Cardiac fibroblast (primary cell): ENCODE measurements at regions not wholly inside any gene's neighbourhood (a gene's known extent, or its start where the extent isn't known, plus 50 kb on each side); places are given as distances from the start of the nearest gene placed in this dataset.

Source experiments
- DNase-seq, 2 donors: peaks; one replicate each; pipeline versions ENCODE4 v3.0.0 to v3.0.0-alpha.2; 2010; ENCODE audit warnings: low read depth in 2 of 2
- H3K4me3 ChIP-seq, 2 donors: replicated peaks in 1 of 2; 1 replicate in 1 of 2; 2 replicates in 1 of 2; pipeline ENCODE4 v1.5.1; 2011; ENCODE audit warnings: low read depth in 2 of 2, low read length in 2 of 2, mild to moderate bottlenecking in 2 of 2, moderate library complexity in 1 of 2
- TF ChIP-seq, protein P1 (sequence below): IDR thresholded peaks from one replicate; pipeline ENCODE4 v1.5.1; 2011; ENCODE audit warnings: low read depth, mild to moderate bottlenecking, low read length, inconsistent platforms

DNA sequence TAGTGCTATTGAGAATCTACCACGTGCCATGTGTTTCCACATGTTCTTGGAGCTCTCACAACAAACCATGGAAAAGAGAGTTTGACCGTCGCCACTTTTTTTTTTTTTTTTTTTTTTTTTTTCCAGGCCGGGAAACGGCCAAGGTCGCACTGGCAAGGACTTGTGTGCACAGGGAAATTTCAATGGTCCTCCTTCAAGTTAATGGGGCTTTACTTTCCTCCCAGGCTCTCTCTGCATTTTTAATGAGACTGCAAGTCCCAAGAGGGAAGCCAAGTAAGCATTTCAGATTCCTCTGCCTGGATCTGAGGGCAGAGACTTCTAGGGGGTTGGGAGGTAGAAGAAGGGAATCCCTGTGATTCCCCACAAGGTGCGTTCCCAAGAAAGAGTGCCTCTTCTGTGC, 94.7 kb upstream of the MPHOSPH6 start:
- H3K4me3 ChIP-seq, result no peak overlapping the region
- DNase-seq, result no peak
- TF ChIP-seq, protein P1, sequence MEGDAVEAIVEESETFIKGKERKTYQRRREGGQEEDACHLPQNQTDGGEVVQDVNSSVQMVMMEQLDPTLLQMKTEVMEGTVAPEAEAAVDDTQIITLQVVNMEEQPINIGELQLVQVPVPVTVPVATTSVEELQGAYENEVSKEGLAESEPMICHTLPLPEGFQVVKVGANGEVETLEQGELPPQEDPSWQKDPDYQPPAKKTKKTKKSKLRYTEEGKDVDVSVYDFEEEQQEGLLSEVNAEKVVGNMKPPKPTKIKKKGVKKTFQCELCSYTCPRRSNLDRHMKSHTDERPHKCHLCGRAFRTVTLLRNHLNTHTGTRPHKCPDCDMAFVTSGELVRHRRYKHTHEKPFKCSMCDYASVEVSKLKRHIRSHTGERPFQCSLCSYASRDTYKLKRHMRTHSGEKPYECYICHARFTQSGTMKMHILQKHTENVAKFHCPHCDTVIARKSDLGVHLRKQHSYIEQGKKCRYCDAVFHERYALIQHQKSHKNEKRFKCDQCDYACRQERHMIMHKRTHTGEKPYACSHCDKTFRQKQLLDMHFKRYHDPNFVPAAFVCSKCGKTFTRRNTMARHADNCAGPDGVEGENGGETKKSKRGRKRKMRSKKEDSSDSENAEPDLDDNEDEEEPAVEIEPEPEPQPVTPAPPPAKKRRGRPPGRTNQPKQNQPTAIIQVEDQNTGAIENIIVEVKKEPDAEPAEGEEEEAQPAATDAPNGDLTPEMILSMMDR, result no peak

DNA sequence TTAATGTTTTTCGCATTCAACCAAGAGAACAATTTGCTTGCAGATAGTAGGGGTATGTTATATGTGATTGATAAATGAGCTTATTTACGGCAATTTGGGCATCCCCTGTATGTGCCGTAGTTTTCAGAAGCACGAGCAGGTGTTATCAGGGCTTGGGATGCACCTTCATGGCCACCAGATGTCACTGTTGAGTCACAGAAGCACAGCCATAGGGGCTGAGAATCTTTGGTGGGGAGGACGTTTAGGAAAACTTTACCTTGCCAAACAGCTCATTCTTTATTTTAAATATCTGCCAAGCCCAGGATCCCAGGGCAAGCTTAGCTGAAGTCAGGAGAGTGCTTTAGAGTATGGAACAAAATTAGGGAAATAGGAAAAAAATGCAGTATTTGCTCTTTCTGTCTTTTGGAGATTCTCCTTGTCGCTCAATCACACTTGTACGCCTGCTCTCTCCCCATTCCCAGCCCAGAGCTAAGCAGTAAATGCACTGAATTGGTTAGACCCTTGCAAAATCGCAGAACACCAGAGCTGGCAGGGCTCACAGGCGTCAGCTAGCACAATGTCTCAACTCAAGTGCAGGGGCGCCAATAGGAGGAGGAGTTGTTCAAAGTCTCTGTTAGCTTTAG, 93.6 kb upstream of the MPHOSPH6 start:
- no peak overlapping the region for H3K4me3 ChIP-seq
- TF ChIP-seq, protein P1, result peak; percentile 94
- peak; percentile 61 to 67 for DNase-seq

- TF ChIP-seq, protein P1, result no peak
- no peak overlapping the region for H3K4me3 ChIP-seq
- no peak for DNase-seq
Observed at GRCh38 chr16:82262244-82262643, 92.2 kb upstream of the MPHOSPH6 start.

GRCh38 chr16:82260212-82260795, 90.3 kb upstream of the MPHOSPH6 start:
- H3K4me3 ChIP-seq, result no peak overlapping the region
- TF ChIP-seq, protein P1, result no peak
- peak in 1 of 2 donors; percentile 5 for DNase-seq

DNA sequence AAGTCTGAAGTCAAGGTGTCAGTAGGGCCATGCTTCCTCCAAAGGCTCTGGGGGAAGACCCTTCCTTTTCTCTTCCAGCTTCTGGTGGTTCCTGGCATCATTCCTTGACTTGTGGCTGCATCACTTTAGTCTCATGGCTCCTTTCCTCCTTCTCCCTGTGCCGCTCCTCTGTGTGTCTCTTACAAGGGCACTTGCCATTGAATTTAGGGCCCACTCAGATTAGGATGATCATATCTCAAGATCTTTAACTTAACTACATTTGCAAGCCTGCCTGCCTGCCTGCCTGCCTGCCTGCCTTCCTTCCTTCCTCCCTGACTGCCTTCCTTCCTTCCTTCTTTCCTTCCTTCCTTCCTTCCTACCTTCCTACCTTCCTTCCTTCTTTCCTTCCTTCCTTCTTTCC, 89.7 kb upstream of the MPHOSPH6 start:
- TF ChIP-seq, protein P1, result no peak
- H3K4me3 ChIP-seq, result no peak overlapping the region
- no peak for DNase-seq

- no peak overlapping the region for H3K4me3 ChIP-seq
- DNase-seq, result no peak
- TF ChIP-seq, protein P1, result no peak
Observed at GRCh38 chr16:82257990-82258389, 88.0 kb upstream of the MPHOSPH6 start.
